K562 (cell line): ENCODE measurements at regions not wholly inside any gene's neighbourhood (a gene's known extent, or its start where the extent isn't known, plus 50 kb on each side); places are given as distances from the start of the nearest gene placed in this dataset.

Experiments used
- HIVEP1 ChIP-seq: fragments of 250-450 bp; sonication (Bioruptor Pico); IDR thresholded peaks from 2 replicates; pipeline ENCODE4 v1.4.0; 2020; ENCODE audit warnings: mild to moderate bottlenecking
- JUND ChIP-seq, 2 experiments: IDR thresholded peaks; 2 replicates in 1 of 2; 3 replicates in 1 of 2; pipeline ENCODE4 v1.6.1; 2011; ENCODE audit warnings: borderline replicate concordance in 2 of 2, low read depth in 2 of 2, low read length in 2 of 2, improper control_type of control experiment in 1 of 2, missing biosample characterization in 1 of 2, missing genetic modification characterization in 1 of 2, missing genetic modification reagents in 1 of 2
- SRF ChIP-seq, 2 experiments: fragments of 250-450, 450-650 bp in 1 of 2; sonication (Bioruptor Pico) in 1 of 2; sonication (generic) in 1 of 2; formaldehyde crosslinking; IDR thresholded peaks; 2 replicates each; pipeline versions ENCODE4 v1.5.0 to v1.5.1; 2020 to 2022; ENCODE audit warnings: mild to moderate bottlenecking in 1 of 2, missing genetic modification reagents in 1 of 2
- YY1 ChIP-seq, 3 experiments: IDR thresholded peaks; 2 replicates each; pipeline ENCODE4 v1.6.1; 2011; ENCODE audit warnings: low read length in 2 of 3, mild to moderate bottlenecking in 2 of 3, moderate library complexity in 2 of 3, borderline replicate concordance in 1 of 3, control low read depth in 1 of 3, low read depth in 1 of 3; ENCODE audit not compliant: insufficient read depth in 3 of 3, insufficient replicate concordance in 2 of 3, control insufficient read depth in 1 of 3, insufficient read length in 1 of 3; ENCODE audit errors: extremely low read depth in 1 of 3
- ZNF780A ChIP-seq: fragments of 250-450 bp; sonication (Bioruptor Pico); IDR thresholded peaks from 2 replicates; pipeline ENCODE4 v1.5.0; 2021; ENCODE audit warnings: mild to moderate bottlenecking
- TF ChIP-seq, protein P1 (sequence below): sonication (generic); formaldehyde crosslinking; IDR thresholded peaks from 2 replicates; pipeline ENCODE4 v1.8.1; 2023; ENCODE audit warnings: mild to moderate bottlenecking, missing genetic modification reagents
- TF ChIP-seq, protein P2 (sequence below): fragments of 250-450 bp; sonication (Bioruptor Pico); IDR thresholded peaks from 2 replicates; pipeline ENCODE4 v1.5.0; 2022; ENCODE audit warnings: mild to moderate bottlenecking
- TF ChIP-seq, protein P3 (sequence below), 3 experiments: IDR thresholded peaks in 2 of 3; conservative IDR thresholded peaks in 1 of 3; 2 replicates each; pipeline ENCODE4 v1.5.1; 2011 to 2012; ENCODE audit warnings: low read length in 3 of 3, mild to moderate bottlenecking in 3 of 3, control low read depth in 2 of 3, improper control_type of control experiment in 1 of 3, inconsistent platforms in 1 of 3, low read depth in 1 of 3, mixed read lengths in 1 of 3, moderate library complexity in 1 of 3; ENCODE audit not compliant: insufficient read depth in 2 of 3

DNA sequence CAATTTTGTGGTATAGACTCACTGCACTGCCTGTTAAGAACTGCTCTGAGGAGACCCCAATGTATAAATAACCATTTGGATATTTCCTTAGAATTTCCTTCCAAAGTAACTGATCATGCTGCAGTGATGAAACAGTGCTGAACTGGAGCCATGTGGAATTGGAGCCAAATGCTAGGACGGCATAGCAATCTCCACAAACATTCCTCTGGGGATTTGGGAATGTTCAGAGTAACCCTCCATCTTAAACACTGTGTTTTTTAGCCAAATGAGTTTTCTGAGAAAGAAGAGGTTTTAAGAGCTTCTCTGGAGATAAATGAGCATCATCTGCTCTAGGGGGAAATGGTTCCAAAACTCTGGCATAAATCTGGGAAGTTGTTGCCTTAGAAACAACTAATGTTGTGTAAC, 98.2 kb downstream of the OLFM4 start:
- TF ChIP-seq JUND (IDR thresholded peaks at IDR 0.05; ENCODE audit: borderline replicate concordance, low read depth, low read length) (no peak), JUND (tag; IDR thresholded peaks at IDR 0.05; ENCODE audit: borderline replicate concordance, low read depth, low read length) (no peak), YY1 (IDR thresholded peaks at IDR 0.05; ENCODE audit: borderline replicate concordance in 1 of 3, control insufficient read depth in 1 of 3, extremely low read depth in 1 of 3, insufficient read depth in 3 of 3, insufficient read length in 1 of 3, insufficient replicate concordance in 2 of 3, low read depth in 1 of 3, low read length in 2 of 3) (no peak), SRF (CRISPR knock-in tag; IDR thresholded peaks at IDR 0.05) (no peak), HIVEP1 (CRISPR knock-in tag) (no peak), ZNF780A (CRISPR knock-in tag) (no peak)
- TF ChIP-seq, protein P1, sequence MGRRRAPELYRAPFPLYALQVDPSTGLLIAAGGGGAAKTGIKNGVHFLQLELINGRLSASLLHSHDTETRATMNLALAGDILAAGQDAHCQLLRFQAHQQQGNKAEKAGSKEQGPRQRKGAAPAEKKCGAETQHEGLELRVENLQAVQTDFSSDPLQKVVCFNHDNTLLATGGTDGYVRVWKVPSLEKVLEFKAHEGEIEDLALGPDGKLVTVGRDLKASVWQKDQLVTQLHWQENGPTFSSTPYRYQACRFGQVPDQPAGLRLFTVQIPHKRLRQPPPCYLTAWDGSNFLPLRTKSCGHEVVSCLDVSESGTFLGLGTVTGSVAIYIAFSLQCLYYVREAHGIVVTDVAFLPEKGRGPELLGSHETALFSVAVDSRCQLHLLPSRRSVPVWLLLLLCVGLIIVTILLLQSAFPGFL (CRISPR knock-in tag) = no peak
- TF ChIP-seq, protein P2, sequence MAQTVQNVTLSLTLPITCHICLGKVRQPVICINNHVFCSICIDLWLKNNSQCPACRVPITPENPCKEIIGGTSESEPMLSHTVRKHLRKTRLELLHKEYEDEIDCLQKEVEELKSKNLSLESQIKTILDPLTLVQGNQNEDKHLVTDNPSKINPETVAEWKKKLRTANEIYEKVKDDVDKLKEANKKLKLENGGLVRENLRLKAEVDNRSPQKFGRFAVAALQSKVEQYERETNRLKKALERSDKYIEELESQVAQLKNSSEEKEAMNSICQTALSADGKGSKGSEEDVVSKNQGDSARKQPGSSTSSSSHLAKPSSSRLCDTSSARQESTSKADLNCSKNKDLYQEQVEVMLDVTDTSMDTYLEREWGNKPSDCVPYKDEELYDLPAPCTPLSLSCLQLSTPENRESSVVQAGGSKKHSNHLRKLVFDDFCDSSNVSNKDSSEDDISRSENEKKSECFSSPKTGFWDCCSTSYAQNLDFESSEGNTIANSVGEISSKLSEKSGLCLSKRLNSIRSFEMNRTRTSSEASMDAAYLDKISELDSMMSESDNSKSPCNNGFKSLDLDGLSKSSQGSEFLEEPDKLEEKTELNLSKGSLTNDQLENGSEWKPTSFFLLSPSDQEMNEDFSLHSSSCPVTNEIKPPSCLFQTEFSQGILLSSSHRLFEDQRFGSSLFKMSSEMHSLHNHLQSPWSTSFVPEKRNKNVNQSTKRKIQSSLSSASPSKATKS (CRISPR knock-in tag) = no peak
- TF ChIP-seq, protein P3, sequence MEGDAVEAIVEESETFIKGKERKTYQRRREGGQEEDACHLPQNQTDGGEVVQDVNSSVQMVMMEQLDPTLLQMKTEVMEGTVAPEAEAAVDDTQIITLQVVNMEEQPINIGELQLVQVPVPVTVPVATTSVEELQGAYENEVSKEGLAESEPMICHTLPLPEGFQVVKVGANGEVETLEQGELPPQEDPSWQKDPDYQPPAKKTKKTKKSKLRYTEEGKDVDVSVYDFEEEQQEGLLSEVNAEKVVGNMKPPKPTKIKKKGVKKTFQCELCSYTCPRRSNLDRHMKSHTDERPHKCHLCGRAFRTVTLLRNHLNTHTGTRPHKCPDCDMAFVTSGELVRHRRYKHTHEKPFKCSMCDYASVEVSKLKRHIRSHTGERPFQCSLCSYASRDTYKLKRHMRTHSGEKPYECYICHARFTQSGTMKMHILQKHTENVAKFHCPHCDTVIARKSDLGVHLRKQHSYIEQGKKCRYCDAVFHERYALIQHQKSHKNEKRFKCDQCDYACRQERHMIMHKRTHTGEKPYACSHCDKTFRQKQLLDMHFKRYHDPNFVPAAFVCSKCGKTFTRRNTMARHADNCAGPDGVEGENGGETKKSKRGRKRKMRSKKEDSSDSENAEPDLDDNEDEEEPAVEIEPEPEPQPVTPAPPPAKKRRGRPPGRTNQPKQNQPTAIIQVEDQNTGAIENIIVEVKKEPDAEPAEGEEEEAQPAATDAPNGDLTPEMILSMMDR (IDR thresholded peaks at IDR 0.05 in 2 of 3, conservative IDR thresholded peaks at IDR 0.05 in 1 of 3; ENCODE audit: insufficient read depth in 2 of 3, low read depth in 1 of 3, low read length in 3 of 3) = no peak
